Mesenchymal stem cell (in vitro differentiated cells and primary cell): ENCODE measurements at regions not wholly inside any gene's neighbourhood (a gene's known extent, or its start where the extent isn't known, plus 50 kb on each side); places are given as distances from the start of the nearest gene placed in this dataset.

Experiments
- DNase-seq: peaks from one replicate; pipeline ENCODE4 v3.0.0-alpha.2; 2013
- H2AFZ ChIP-seq: one replicate; pipeline ENCODE4 v1.6.1; 2013; ENCODE audit warnings: low read depth, mild to moderate bottlenecking, control low read depth, inconsistent platforms, low read length, moderate library complexity
- H2AK5ac ChIP-seq: 2 replicates; pipeline ENCODE4 v1.6.1; 2013; ENCODE audit warnings: low read length, moderate library complexity, mild to moderate bottlenecking, inconsistent platforms; ENCODE audit not compliant: severe bottlenecking
- H2BK120ac ChIP-seq: one replicate; pipeline ENCODE4 v1.6.1; 2013; ENCODE audit warnings: low read depth, mild to moderate bottlenecking, inconsistent platforms, low read length, moderate library complexity
- H2BK12ac ChIP-seq, 2 experiments: one replicate each; pipeline ENCODE4 v1.6.1; 2013; ENCODE audit warnings: inconsistent platforms in 2 of 2, low read length in 2 of 2, mild to moderate bottlenecking in 2 of 2, moderate library complexity in 2 of 2, control low read depth in 1 of 2
- H2BK15ac ChIP-seq: one replicate; pipeline ENCODE4 v1.6.1; 2013; ENCODE audit warnings: mild to moderate bottlenecking, low read depth, inconsistent platforms; ENCODE audit not compliant: poor library complexity, severe bottlenecking
- H2BK5ac ChIP-seq: 2 replicates; pipeline ENCODE4 v1.6.1; 2013; ENCODE audit warnings: low read depth, mild to moderate bottlenecking, low read length, control low read depth, inconsistent platforms; ENCODE audit not compliant: poor library complexity, severe bottlenecking
- H3K14ac ChIP-seq, 2 experiments: one replicate each; pipeline ENCODE4 v1.6.1; 2013; ENCODE audit warnings: inconsistent platforms in 2 of 2, low read length in 2 of 2, control low read depth in 1 of 2, mild to moderate bottlenecking in 1 of 2, moderate library complexity in 1 of 2
- H3K18ac ChIP-seq, 2 experiments: one replicate each; pipeline ENCODE4 v1.6.1; 2013; ENCODE audit warnings: inconsistent platforms in 2 of 2, low read length in 2 of 2, control low read depth in 1 of 2, low read depth in 1 of 2, mild to moderate bottlenecking in 1 of 2
- H3K23ac ChIP-seq, 2 experiments: one replicate each; pipeline ENCODE4 v1.6.1; 2013; ENCODE audit warnings: inconsistent platforms in 2 of 2, low read length in 2 of 2, mild to moderate bottlenecking in 2 of 2, moderate library complexity in 2 of 2, control low read depth in 1 of 2
- H3K27ac ChIP-seq: 2 replicates; pipeline ENCODE4 v1.5.1; 2013; ENCODE audit warnings: mild to moderate bottlenecking, moderate library complexity, low read length, control low read depth, inconsistent platforms; ENCODE audit not compliant: poor library complexity, severe bottlenecking
- H3K27me3 ChIP-seq, 2 experiments: 2 replicates each; pipeline versions ENCODE4 v1.6.1 to v1.7.0; 2013; ENCODE audit warnings: low read length in 2 of 2, mild to moderate bottlenecking in 2 of 2, moderate library complexity in 2 of 2, control low read depth in 1 of 2, inconsistent platforms in 1 of 2; ENCODE audit not compliant: control insufficient read depth in 1 of 2, insufficient read depth in 1 of 2
- H3K36me3 ChIP-seq, 2 experiments: 2 replicates each; pipeline versions ENCODE4 v1.6.1 to v1.7.0; 2013; ENCODE audit warnings: low read length in 2 of 2, control low read depth in 1 of 2, inconsistent platforms in 1 of 2, low read depth in 1 of 2, mild to moderate bottlenecking in 1 of 2; ENCODE audit not compliant: insufficient read depth in 2 of 2, control insufficient read depth in 1 of 2
- H3K4ac ChIP-seq, 2 experiments: one replicate each; pipeline ENCODE4 v1.6.1; 2013; ENCODE audit warnings: inconsistent platforms in 2 of 2, low read length in 2 of 2, mild to moderate bottlenecking in 2 of 2, moderate library complexity in 2 of 2, control low read depth in 1 of 2, low read depth in 1 of 2
- H3K4me1 ChIP-seq: 2 replicates; pipeline ENCODE4 v1.6.1; 2013; ENCODE audit warnings: low read depth, low read length, control low read depth; ENCODE audit not compliant: control insufficient read depth, insufficient read depth
- H3K4me2 ChIP-seq: 2 replicates; pipeline ENCODE4 v1.6.1; 2013; ENCODE audit warnings: low read length, mild to moderate bottlenecking, inconsistent platforms; ENCODE audit not compliant: poor library complexity, severe bottlenecking
- H3K4me3 ChIP-seq, 2 experiments: 2 replicates each; pipeline versions ENCODE4 v1.5.1 to v1.7.0; 2013; ENCODE audit warnings: low read length in 2 of 2, mild to moderate bottlenecking in 2 of 2, control low read depth in 1 of 2, low read depth in 1 of 2; ENCODE audit not compliant: insufficient read depth in 1 of 2
- H3K79me1 ChIP-seq: replicated peaks from 2 replicates; pipeline ENCODE4 v1.6.1; 2013; ENCODE audit warnings: mild to moderate bottlenecking, control low read depth, low read length, inconsistent platforms; ENCODE audit not compliant: poor library complexity, severe bottlenecking
- H3K9ac ChIP-seq: 2 replicates; pipeline ENCODE4 v1.7.0; 2013; ENCODE audit warnings: mild to moderate bottlenecking, low read length, moderate library complexity
- H3K9me3 ChIP-seq: 2 replicates; pipeline ENCODE4 v1.7.0; 2013; ENCODE audit warnings: mild to moderate bottlenecking, low read length; ENCODE audit not compliant: control insufficient read depth
- H4K8ac ChIP-seq: one replicate; pipeline ENCODE4 v1.6.1; 2013; ENCODE audit warnings: inconsistent platforms, mild to moderate bottlenecking, low read length, moderate library complexity
- H4K91ac ChIP-seq: one replicate; pipeline ENCODE4 v1.6.1; 2013; ENCODE audit warnings: mild to moderate bottlenecking, low read length, inconsistent platforms
- WGBS: methylation state at CpG from one replicate; pipeline ENCODE4 v1.1.7; 2013; ENCODE audit warnings: mixed read lengths; 5-methylcytosine and 5-hydroxymethylcytosine counted together

DNA sequence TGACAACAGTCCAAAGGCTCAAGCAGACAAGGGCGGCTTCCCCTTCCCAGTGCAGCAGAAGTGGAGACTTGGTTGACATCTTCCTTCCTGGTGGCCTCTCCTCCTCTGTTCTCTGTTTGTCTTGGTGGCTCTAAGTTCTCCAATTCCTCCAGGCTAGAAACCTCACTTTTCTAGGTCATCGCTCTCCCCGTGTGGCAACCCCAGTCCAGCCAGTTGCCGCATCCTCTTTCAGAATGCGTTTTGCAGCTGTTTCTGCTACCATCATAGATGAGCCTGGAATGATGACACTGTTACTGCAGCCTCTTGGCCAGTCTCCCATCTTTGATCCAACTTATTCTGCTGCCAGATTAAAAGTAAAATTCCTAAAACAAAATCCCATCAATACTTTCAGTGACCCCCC, 201.5 kb downstream of the TRIM29 start:
- DNase-seq, result no peak
- Histone ChIP-seq H3K14ac (no peak overlapping the region), H3K18ac (no peak overlapping the region), H3K27ac (no peak overlapping the region), H2BK12ac (no peak overlapping the region), H3K4me2 (no peak overlapping the region), H4K8ac (no peak overlapping the region), H2AFZ (no peak overlapping the region), H3K9ac (no peak overlapping the region), H2BK15ac (no peak overlapping the region), H3K9me3 (no peaks in the 10 kb centered on the region), H3K27me3 (peaks cover 17 to 91% of the 10 kb centered on the region in 2 experiments), H3K36me3 (no peaks in the 10 kb centered on the region), H3K4me3 (no peak overlapping the region), H3K23ac (no peak overlapping the region), H3K4ac (no peak overlapping the region), H2BK120ac (no peak overlapping the region), H2BK5ac (no peak overlapping the region), H2AK5ac (no peak overlapping the region), H4K91ac (no peak overlapping the region), H3K79me1 (no peaks in the 10 kb centered on the region), H3K4me1 (no peaks in the 10 kb centered on the region)
- 92% methylated on average over 5 of the region's 5 CpGs for WGBS

GRCh38 chr11:119935349-119935925, 202.5 kb downstream of the TRIM29 start:
- Histone ChIP-seq H2BK120ac (no peak overlapping the region), H3K4me2 (no peak overlapping the region), H3K4me3 (no peak overlapping the region), H3K4ac (no peak overlapping the region), H2AK5ac (no peak overlapping the region), H3K18ac (no peak overlapping the region), H4K8ac (no peak overlapping the region), H2BK15ac (no peak overlapping the region), H4K91ac (no peak overlapping the region), H2AFZ (no peak overlapping the region), H3K9ac (no peak overlapping the region), H3K9me3 (no peaks in the 10 kb centered on the region), H3K27me3 (peaks cover 19 to 95% of the 10 kb centered on the region in 2 experiments), H2BK5ac (no peak overlapping the region), H3K79me1 (no peaks in the 10 kb centered on the region), H3K4me1 (no peaks in the 10 kb centered on the region), H3K14ac (no peak overlapping the region), H3K36me3 (no peaks in the 10 kb centered on the region), H3K23ac (no peak overlapping the region), H3K27ac (no peak overlapping the region), H2BK12ac (no peak overlapping the region)
- 69% methylated on average over 7 of the region's 7 CpGs for WGBS
- no peak for DNase-seq

- no peak overlapping the region for H4K91ac ChIP-seq
- no peak overlapping the region for H3K27ac ChIP-seq
- no peak overlapping the region for H3K23ac ChIP-seq
- H3K4me3 ChIP-seq, result no peak overlapping the region
- H2BK120ac ChIP-seq, result no peak overlapping the region
- H3K27me3 ChIP-seq, result peaks cover 13 to 95% of the 10 kb centered on the region in 2 experiments
- H2AK5ac ChIP-seq, result no peak overlapping the region
- 73% methylated on average over 5 of the region's 5 CpGs for WGBS
- no peak overlapping the region for H2BK5ac ChIP-seq
- H2AFZ ChIP-seq, result no peak overlapping the region
- no peak overlapping the region for H4K8ac ChIP-seq
- H3K9me3 ChIP-seq, result no peaks in the 10 kb centered on the region
- H3K18ac ChIP-seq, result no peak overlapping the region
- H2BK15ac ChIP-seq, result no peak overlapping the region
- H3K4me1 ChIP-seq, result no peaks in the 10 kb centered on the region
- H3K4me2 ChIP-seq, result no peak overlapping the region
- H2BK12ac ChIP-seq, result no peak overlapping the region
- no peak overlapping the region for H3K14ac ChIP-seq
- no peaks in the 10 kb centered on the region for H3K79me1 ChIP-seq
- no peak overlapping the region for H3K4ac ChIP-seq
- no peak overlapping the region for H3K9ac ChIP-seq
- DNase-seq, result no peak
- no peaks in the 10 kb centered on the region for H3K36me3 ChIP-seq
Measured at GRCh38 chr11:119934866-119935265, 203.0 kb downstream of the TRIM29 start.

GRCh38 chr11:119934267-119934666, 203.6 kb downstream of the TRIM29 start:
- no peak overlapping the region for H2BK120ac ChIP-seq
- no peaks in the 10 kb centered on the region for H3K79me1 ChIP-seq
- no peak overlapping the region for H3K4me2 ChIP-seq
- H2BK5ac ChIP-seq, result no peak overlapping the region
- no peaks in the 10 kb centered on the region for H3K9me3 ChIP-seq
- H3K4ac ChIP-seq, result no peak overlapping the region
- 76% methylated on average over 4 of the region's 4 CpGs for WGBS
- DNase-seq, result no peak
- H3K18ac ChIP-seq, result no peak overlapping the region
- H3K9ac ChIP-seq, result no peak overlapping the region
- H3K4me3 ChIP-seq, result no peak overlapping the region
- H2AFZ ChIP-seq, result no peak overlapping the region
- no peak overlapping the region for H3K27ac ChIP-seq
- H2BK15ac ChIP-seq, result no peak overlapping the region
- H2AK5ac ChIP-seq, result no peak overlapping the region
- no peak overlapping the region for H4K91ac ChIP-seq
- H3K27me3 ChIP-seq, result peaks cover 11 to 95% of the 10 kb centered on the region in 2 experiments
- no peak overlapping the region for H2BK12ac ChIP-seq
- H3K4me1 ChIP-seq, result no peaks in the 10 kb centered on the region
- H4K8ac ChIP-seq, result no peak overlapping the region
- no peak overlapping the region for H3K14ac ChIP-seq
- H3K23ac ChIP-seq, result no peak overlapping the region
- no peaks in the 10 kb centered on the region for H3K36me3 ChIP-seq
